Right atrium auricular region (tissue), 2 donors: ENCODE measurements at regions not wholly inside any gene's neighbourhood (a gene's known extent, or its start where the extent isn't known, plus 50 kb on each side); places are given as distances from the start of the nearest gene placed in this dataset.

Experiments used
- DNase-seq: peaks from one replicate; pipeline ENCODE4 v3.0.0-alpha.2; 2019; ENCODE audit warnings: low spot score
- H3K27ac ChIP-seq, 2 donors: fragments of 200-600 bp; sonication (generic); 1 replicate in 1 of 2; 2 replicates in 1 of 2; pipeline ENCODE4 v1.5.1; 2016 to 2019
- H3K27me3 ChIP-seq, 2 donors: fragments of 200-600 bp; sonication (generic); one replicate each; pipeline versions ENCODE4 v1.5.1 to v1.6.0; 2017 to 2019
- H3K36me3 ChIP-seq: fragments of 200-600 bp; sonication (generic); one replicate; pipeline ENCODE4 v1.5.1; 2016
- H3K4me1 ChIP-seq, 2 donors: fragments of 200-600 bp; sonication (generic); one replicate each; pipeline versions ENCODE4 v1.5.1 to v1.6.0; 2017 to 2019
- H3K4me3 ChIP-seq, 2 donors: fragments of 200-600 bp; sonication (generic); 1 replicate in 1 of 2; 2 replicates in 1 of 2; pipeline ENCODE4 v1.5.1; 2017 to 2019; ENCODE audit warnings: mild to moderate bottlenecking in 1 of 2, moderate library complexity in 1 of 2
- H3K9me3 ChIP-seq, 2 donors: fragments of 200-600 bp; sonication (generic); one replicate each; pipeline ENCODE4 v1.5.1; 2019
- CTCF ChIP-seq, 2 donors: fragments of 200-600 bp; sonication (generic); IDR thresholded peaks; one replicate each; pipeline ENCODE4 v1.5.1; 2019; ENCODE audit warnings: antibody characterized with exemption in 2 of 2

- peaks cover 0 to 8% of the 10 kb centered on the region in 2 donors for H3K4me1 ChIP-seq
- no peak for DNase-seq
- H3K36me3 ChIP-seq: no peaks in the 10 kb centered on the region
- H3K9me3 ChIP-seq: no peaks in the 10 kb centered on the region
- no peak overlapping the region for H3K4me3 ChIP-seq
- H3K27me3 ChIP-seq: no peaks in the 10 kb centered on the region
- H3K27ac ChIP-seq: no peak overlapping the region
- no peak for TF ChIP-seq CTCF (IDR thresholded peaks at IDR 0.05)
Observed at GRCh38 chr4:54568184-54568583, 89.6 kb upstream of the KIT start.

GRCh38 chr4:54570822-54571221 is 86.9 kb upstream of the KIT start:
- H3K36me3 ChIP-seq: no peaks in the 10 kb centered on the region
- no peaks in the 10 kb centered on the region for H3K9me3 ChIP-seq
- DNase-seq: no peak
- H3K27me3 ChIP-seq: no peaks in the 10 kb centered on the region
- H3K27ac ChIP-seq: no peak overlapping the region
- TF ChIP-seq CTCF (IDR thresholded peaks at IDR 0.05): no peak
- peaks cover 0 to 8% of the 10 kb centered on the region in 2 donors for H3K4me1 ChIP-seq
- H3K4me3 ChIP-seq: no peak overlapping the region

- Histone ChIP-seq H3K9me3 (no peaks in the 10 kb centered on the region), H3K36me3 (no peaks in the 10 kb centered on the region), H3K27me3 (no peaks in the 10 kb centered on the region), H3K27ac (no peak overlapping the region), H3K4me1 (peaks cover 0 to 8% of the 10 kb centered on the region in 2 donors), H3K4me3 (no peak overlapping the region)
- DNase-seq: no peak
- TF ChIP-seq CTCF (IDR thresholded peaks at IDR 0.05): no peak
Observed at GRCh38 chr4:54571293-54572151, 86.2 kb upstream of the KIT start.

GRCh38 chr4:54572152-54572542 is 85.6 kb upstream of the KIT start:
- H3K9me3 ChIP-seq: no peaks in the 10 kb centered on the region
- H3K4me1 ChIP-seq: peaks cover 0 to 8% of the 10 kb centered on the region in 2 donors
- no peak overlapping the region for H3K4me3 ChIP-seq
- no peak overlapping the region for H3K27ac ChIP-seq
- no peaks in the 10 kb centered on the region for H3K36me3 ChIP-seq
- DNase-seq: no peak
- H3K27me3 ChIP-seq: no peaks in the 10 kb centered on the region
- TF ChIP-seq CTCF (IDR thresholded peaks at IDR 0.05): no peak

- Histone ChIP-seq H3K36me3 (no peaks in the 10 kb centered on the region), H3K4me1 (no peaks in the 10 kb centered on the region), H3K27ac (no peak overlapping the region), H3K27me3 (no peaks in the 10 kb centered on the region), H3K4me3 (no peak overlapping the region), H3K9me3 (no peaks in the 10 kb centered on the region)
- no peak for DNase-seq
- TF ChIP-seq CTCF (IDR thresholded peaks at IDR 0.05): no peak
Observed at GRCh38 chr4:54574500-54574899, 83.3 kb upstream of the KIT start.

- Histone ChIP-seq H3K4me1 (no peaks in the 10 kb centered on the region), H3K9me3 (no peaks in the 10 kb centered on the region), H3K27me3 (no peaks in the 10 kb centered on the region), H3K36me3 (no peaks in the 10 kb centered on the region), H3K4me3 (no peak overlapping the region), H3K27ac (no peak overlapping the region)
- DNase-seq: no peak
- no peak for TF ChIP-seq CTCF (IDR thresholded peaks at IDR 0.05)
Observed at GRCh38 chr4:54575919-54576318, 81.8 kb upstream of the KIT start.
